COLO829 (cell line): ENCODE measurements at regions not wholly inside any gene's neighbourhood (a gene's known extent, or its start where the extent isn't known, plus 50 kb on each side); places are given as distances from the start of the nearest gene placed in this dataset.
"Not testable (repeated sequence)": the region's sequence is repeated elsewhere in the genome, so short reads cannot be mapped to it uniquely, and the experiment has no call there.

ENCODE experiments used
- DNase-seq: peaks from one replicate; pipeline ENCODE4 v3.0.0; 2012; ENCODE audit warnings: low spot score

DNA sequence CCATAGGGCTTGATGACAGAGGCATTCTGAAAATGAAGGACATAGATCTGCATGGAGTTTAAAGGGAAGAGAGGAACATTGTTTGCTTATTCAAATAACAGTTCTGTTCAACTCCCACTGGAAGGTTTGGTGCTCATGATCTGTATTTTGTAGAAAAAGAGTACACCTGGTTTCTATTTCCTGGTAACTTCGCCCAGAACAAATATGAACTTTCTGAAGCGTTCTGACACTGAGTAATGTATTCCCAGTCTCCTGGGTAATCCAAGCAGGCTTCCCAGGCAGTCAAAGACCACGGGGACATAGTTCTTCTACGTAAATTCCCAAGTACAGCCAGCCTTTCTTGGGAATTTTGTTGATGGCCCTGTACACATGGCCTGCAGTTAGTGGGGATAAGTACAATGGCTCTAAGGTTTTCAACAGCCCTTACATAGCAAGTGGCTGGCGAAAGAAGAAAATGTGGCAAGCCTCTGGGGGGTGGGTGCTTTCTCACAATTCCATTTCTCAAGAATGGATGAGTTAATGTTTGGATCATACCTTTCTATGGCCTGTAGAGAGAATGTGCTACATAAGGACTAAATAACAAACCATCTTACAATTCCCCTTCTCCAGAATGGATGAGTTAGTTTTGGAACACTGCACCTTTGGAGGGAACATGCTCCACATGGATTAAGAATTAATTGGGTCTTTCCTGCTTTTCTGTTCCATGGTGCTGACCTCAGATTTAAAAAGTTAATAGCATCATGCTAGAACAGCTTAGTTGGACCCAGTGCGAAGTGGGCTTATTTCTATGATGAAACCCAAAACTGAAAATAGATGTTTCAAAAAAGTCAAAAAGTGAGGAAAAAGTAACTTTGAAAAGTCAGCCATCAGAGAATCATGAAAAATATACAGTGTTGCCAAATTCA, 52.7 kb downstream of the COL6A6 start:
- no peak for DNase-seq

DNA sequence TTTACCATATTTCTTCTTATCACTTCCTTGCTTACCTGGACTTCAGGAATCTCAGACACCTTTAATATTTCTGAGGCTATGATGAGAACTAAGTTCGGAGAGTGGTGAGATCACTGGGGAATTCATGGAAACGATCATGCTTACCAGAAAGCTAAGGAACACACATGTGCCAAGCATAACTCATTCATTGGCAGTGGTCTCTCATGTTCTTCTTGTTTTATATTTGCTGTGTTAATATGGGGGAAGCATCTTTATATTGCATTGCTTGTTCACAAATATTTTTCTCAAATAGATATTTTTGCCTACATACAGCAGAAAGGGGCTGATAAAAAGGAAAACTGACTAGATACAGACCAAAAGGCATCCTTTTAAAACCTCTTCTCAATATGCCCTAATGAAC, 55.8 kb downstream of the COL6A6 start:
- no peak for DNase-seq

DNA sequence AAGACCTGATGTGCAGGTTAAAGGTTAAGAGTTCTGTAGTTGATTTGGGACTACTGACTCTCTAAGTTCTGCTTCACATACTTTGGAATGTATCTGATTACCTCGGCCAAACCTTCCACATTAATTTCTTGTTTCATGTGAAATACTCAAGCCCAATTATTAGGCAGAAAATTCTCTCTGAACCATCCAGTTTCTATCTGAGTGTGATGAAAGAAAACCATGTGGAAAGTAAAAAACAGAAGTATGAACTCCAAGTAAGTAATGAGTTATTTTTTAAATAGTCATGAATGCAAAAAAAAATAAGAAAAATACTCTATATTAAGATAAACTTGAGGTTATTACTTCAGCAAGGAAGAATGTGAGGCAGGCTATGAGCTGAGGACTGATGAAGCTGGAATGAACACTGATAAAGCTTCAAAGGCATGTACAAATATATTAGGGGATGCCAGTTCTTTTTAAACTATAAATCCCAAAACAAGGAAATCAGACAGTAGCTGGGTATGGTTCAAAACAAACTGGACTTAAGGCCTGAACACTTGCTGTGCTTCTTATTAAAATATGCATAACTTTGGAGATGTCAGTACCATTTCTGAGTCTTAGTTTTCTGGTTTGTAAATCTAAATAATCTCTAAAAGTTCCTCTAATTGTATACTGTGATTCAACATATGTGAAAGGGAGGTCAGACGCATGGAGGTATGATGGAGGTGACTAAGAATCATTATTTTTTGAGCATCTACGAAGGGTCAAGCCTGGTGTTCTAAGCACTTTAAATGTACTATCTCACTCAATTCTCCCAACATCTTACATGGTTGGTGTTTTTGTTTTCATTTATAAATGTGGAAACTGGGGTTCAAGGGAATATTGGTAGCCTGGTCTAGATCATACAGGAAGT, 59.6 kb downstream of the COL6A6 start:
- DNase-seq, result no peak

DNA sequence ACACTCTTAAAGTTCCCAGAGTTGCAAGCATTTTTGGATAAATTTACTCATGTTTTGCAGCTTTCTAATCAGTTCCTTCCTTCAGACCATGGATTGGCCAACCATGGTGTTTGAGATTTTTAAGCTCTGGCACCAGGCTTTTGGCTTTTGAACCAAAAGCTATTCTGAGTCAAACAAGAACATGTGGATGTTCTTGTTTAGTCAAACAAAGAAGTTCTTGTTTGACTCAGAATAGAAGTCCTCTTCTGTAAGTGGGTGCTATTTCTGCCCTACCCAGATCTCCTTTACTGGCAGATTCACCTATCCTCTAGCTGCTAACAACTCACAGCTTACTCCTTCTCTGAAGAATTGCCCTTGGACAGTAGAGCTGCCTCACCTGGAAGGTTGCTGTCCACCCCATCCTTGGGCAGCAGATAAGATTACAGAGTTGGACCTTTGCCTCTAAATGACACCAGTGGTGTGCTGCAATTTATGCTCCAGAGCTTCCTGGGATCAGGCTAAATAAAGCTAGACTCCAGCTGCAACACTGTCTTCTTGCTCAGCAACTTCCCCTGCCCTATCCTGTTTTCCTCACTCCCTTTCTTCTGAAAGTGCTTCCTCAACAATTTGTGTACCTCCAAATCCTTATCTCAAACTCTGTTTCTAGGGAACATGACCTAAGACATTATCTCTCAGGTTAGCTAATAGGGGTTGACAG, 65.6 kb downstream of the COL6A6 start:
- DNase-seq, result peak; percentile 50

DNA sequence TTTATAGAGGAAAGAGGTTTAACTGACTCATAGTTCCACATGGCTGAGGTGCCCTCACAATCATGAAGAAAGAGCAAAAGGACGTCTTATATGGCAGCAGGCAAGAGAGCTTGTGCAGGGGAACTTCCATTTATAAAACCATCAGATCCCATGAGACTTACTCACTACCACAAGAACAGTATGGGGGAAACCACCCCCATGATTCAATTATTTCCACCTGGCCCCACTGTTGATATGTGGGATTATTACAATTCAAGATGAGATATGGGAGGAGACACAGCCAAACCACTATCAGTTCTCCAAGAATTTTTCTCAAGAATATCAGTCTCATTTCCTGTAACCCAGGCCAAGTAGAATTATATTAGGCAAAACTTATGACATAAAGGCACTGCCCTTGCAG, 77.8 kb downstream of the COL6A6 start:
- not testable (repeated sequence) for DNase-seq

DNA sequence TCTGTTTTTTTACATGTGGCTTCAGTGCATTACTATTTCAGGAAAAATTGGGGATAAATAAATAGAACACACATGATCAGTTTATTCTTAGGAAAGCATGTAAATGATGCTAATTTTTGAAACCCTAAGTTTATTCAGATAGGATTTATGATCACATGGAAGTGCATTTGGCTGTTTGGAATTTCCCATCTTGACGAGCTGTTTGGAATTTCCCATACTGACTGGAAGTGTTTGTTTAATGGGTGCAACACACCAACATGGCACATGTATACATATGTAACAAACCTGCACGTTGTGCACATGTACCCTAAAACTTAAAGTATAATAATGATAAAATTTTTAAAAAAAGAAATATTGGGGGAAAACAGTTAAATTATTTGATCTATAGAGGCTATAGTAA, 79.5 kb downstream of the COL6A6 start:
- DNase-seq, result no peak

GRCh38 chr3:130601442-130601971, 84.5 kb downstream of the COL6A6 start:
- no peak for DNase-seq

DNA sequence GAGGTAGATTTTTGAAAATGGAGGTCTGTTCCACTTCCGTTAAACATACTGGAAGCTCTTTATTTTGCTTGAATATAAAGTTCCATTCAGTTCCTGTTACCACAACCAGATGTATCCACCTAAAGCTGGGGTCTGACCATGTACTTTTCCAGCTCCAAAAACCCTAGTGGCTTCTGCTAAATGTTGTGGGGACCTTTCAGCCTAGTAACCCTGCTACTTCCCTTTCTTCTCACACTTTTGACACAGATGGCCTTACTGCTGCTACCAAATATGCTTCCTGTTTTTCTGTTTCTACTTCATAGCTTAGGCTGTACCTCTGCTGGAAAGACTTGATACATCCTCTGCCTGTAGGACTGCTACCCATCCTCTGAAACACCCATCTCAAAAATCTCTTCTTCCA, 87.8 kb downstream of the COL6A6 start:
- no peak for DNase-seq

- no peak for DNase-seq
Observed at GRCh38 chr3:130606336-130606735, 89.4 kb downstream of the COL6A6 start.

GRCh38 chr3:130607553-130608154, 90.7 kb downstream of the COL6A6 start:
- DNase-seq, result no peak

- no peak for DNase-seq
Observed at GRCh38 chr3:130609166-130609979, 92.4 kb downstream of the COL6A6 start.

DNA sequence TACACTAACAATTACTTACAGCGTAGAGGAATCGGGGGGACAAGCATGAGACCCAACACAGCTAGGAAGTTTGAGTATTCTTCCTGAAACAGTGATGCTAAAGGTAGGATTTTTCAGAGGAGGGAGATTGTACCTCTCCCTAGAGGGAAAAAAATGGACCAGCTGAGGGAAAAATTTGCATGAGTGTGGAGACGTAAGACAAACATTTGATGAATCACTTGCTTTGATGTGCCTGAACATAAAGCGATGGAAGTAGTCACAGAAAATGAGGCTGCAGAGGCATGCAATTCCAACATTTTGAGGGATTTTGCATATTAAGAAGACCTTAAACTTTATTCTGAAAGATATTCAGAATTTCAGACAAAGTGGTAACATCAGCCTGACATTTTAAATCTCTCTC, 102.2 kb downstream of the COL6A6 start:
- no peak for DNase-seq

GRCh38 chr3:130621824-130622223, 104.8 kb downstream of the COL6A6 start:
- DNase-seq, result no peak

DNA sequence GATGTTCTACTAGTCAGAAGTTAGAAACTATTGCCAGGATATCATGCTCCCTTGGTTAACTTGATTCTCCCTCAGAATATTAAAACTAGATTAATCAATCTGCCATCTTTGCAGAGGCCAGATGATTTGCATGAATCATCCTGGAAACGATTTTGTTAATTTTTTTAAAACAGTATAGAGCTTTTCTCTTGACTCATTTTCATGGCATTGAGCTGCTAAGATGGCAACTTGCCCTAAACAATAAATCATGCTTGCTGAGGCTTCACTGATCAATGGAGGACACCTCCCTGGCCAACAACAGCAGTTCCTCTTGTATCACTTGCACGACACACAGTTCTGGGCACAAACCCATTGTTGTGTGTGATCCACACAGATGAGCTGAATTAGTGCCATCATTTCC, 109.1 kb downstream of the COL6A6 start:
- no peak for DNase-seq

DNA sequence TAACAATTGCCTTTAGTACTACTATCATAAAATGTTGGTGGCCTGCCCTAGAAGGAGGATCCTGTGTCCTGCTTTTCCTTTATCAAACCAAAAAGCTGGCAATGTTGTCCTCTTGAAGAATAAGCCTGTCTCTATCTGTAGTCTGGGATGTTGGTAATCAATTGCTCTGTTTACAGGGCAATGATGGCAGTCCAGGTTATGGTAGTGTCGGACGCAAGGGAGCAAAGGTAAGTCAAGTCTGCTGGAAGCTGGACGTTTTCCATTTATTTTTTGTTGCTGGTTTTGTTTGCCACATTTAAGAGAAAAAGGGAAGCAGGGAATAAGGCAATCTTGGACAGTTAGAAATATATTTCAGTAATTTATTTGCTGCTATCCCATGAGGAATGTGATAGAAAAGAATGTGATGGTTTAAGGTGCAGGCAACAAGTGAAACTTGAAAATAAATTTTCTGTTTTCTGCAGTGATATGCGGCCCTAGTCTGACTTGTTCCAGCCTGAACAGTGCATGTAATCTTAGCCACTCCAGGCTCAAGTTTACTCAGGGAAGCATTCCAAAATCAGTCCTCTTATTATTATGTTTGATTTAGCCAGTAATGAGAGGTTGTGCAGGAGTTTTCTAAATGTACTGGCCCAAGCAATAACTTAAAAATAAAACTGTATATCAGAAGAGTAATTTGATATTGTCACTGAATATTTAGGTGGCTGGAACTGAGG, 110.3 kb downstream of the COL6A6 start:
- DNase-seq, result no peak

DNA sequence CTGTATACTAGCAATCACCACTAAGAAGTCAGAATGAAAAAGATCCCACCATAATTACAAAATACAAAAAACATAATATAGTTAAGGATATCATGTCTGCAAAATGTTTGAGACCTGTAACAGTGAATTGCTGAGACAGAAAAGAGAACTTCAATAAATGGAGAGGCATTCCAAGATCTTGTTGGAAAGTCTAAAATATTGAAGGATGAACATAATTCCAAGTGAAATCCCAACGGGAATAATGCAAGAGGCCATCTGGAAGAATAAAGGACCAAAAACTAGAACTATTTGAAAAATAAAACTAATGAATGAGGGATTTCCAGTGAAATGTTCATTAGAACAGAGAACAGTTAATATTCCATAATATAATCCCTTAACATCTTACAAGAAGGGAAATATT, 110.9 kb downstream of the COL6A6 start:
- DNase-seq, result no peak
